Liver (tissue), 2 donors: ENCODE measurements at regions not wholly inside any gene's neighbourhood (a gene's known extent, or its start where the extent isn't known, plus 50 kb on each side); places are given as distances from the start of the nearest gene placed in this dataset.
"Not testable (repeated sequence)": the region's sequence is repeated elsewhere in the genome, so short reads cannot be mapped to it uniquely, and the experiment has no call there.

Source experiments
- REST ChIP-seq: IDR thresholded peaks from 2 replicates; pipeline ENCODE4 v1.6.1; 2016; ENCODE audit warnings: antibody characterized with exemption, mild to moderate bottlenecking
- TF ChIP-seq, protein P1 (sequence below): IDR thresholded peaks from 2 replicates; pipeline ENCODE4 v1.6.1; 2016; ENCODE audit warnings: antibody characterized with exemption
- TF ChIP-seq, protein P2 (sequence below): fragments of 150-350 bp; IDR thresholded peaks from 2 replicates; pipeline ENCODE4 v1.5.1; 2017; ENCODE audit warnings: improper control_type of control experiment, low read depth, low read length; ENCODE audit not compliant: missing input control
- donor health status: healthy.

GRCh38 chr16:65310491-65310890, 188.6 kb upstream of the CDH11 start:
- TF ChIP-seq, protein P1, sequence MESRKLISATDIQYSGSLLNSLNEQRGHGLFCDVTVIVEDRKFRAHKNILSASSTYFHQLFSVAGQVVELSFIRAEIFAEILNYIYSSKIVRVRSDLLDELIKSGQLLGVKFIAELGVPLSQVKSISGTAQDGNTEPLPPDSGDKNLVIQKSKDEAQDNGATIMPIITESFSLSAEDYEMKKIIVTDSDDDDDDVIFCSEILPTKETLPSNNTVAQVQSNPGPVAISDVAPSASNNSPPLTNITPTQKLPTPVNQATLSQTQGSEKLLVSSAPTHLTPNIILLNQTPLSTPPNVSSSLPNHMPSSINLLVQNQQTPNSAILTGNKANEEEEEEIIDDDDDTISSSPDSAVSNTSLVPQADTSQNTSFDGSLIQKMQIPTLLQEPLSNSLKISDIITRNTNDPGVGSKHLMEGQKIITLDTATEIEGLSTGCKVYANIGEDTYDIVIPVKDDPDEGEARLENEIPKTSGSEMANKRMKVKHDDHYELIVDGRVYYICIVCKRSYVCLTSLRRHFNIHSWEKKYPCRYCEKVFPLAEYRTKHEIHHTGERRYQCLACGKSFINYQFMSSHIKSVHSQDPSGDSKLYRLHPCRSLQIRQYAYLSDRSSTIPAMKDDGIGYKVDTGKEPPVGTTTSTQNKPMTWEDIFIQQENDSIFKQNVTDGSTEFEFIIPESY = not testable (repeated sequence)
- TF ChIP-seq, protein P2, sequence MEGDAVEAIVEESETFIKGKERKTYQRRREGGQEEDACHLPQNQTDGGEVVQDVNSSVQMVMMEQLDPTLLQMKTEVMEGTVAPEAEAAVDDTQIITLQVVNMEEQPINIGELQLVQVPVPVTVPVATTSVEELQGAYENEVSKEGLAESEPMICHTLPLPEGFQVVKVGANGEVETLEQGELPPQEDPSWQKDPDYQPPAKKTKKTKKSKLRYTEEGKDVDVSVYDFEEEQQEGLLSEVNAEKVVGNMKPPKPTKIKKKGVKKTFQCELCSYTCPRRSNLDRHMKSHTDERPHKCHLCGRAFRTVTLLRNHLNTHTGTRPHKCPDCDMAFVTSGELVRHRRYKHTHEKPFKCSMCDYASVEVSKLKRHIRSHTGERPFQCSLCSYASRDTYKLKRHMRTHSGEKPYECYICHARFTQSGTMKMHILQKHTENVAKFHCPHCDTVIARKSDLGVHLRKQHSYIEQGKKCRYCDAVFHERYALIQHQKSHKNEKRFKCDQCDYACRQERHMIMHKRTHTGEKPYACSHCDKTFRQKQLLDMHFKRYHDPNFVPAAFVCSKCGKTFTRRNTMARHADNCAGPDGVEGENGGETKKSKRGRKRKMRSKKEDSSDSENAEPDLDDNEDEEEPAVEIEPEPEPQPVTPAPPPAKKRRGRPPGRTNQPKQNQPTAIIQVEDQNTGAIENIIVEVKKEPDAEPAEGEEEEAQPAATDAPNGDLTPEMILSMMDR = not testable (repeated sequence)
- not testable (repeated sequence) for TF ChIP-seq REST
